SK-N-SH (cell line): ENCODE measurements at regions not wholly inside any gene's neighbourhood (a gene's known extent, or its start where the extent isn't known, plus 50 kb on each side); places are given as distances from the start of the nearest gene placed in this dataset.

Experiments used
- CTCF ChIA-PET: fragments of 300-600, 350-600 bp; formaldehyde crosslinking; extraction: SDS; loops from one replicate; lab custom pipeline; 2021; lab: Yijun Ruan, JAX
- POLR2A ChIA-PET: fragments of 350-600 bp; sonication (Branson Sonifier 250); formaldehyde crosslinking; extraction: SDS; loops from one replicate; lab custom pipeline; 2020; ENCODE audit warnings: antibody characterized with exemption, inconsistent platforms; lab: Yijun Ruan, JAX
- DNase-seq: peaks from one replicate; pipeline ENCODE4 v3.0.0; 2012
- H2AFZ ChIP-seq: fragments of 200-600 bp; sonication (generic); 2 replicates; pipeline ENCODE4 v1.8.1; 2016; ENCODE audit warnings: antibody characterized with exemption, mild to moderate bottlenecking, low read depth
- H3F3A ChIP-seq: fragments of 200-600 bp; sonication (generic); replicated peaks from 2 replicates; pipeline ENCODE3; 2016; ENCODE audit warnings: antibody characterized with exemption, mild to moderate bottlenecking; ENCODE audit not compliant: insufficient read depth
- H3K27ac ChIP-seq, 2 experiments: fragments of 200-500 bp in 1 of 2; fragments of 200-600 bp in 1 of 2; sonication (Bioruptor generic) in 1 of 2; sonication (generic), shearing (Covaris generic) in 1 of 2; 2 replicates each; pipeline versions ENCODE4 v1.5.1 to v1.6.1; 2014 to 2016; ENCODE audit warnings: low read depth in 2 of 2, inconsistent platforms in 1 of 2, low read length in 1 of 2, mild to moderate bottlenecking in 1 of 2, mixed read lengths in 1 of 2
- H3K27me3 ChIP-seq: fragments of 200-600 bp; sonication (generic), shearing (Covaris generic); 2 replicates; pipeline ENCODE4 v1.6.1; 2016; ENCODE audit warnings: mixed run types; ENCODE audit not compliant: insufficient read depth
- H3K36me3 ChIP-seq, 2 experiments: fragments of 200-500 bp in 1 of 2; fragments of 200-600 bp in 1 of 2; sonication (Bioruptor generic) in 1 of 2; sonication (generic) in 1 of 2; replicated peaks in 1 of 2; 2 replicates each; pipeline versions ENCODE3 to v1.5.1; 2014 to 2016; ENCODE audit warnings: low read length in 1 of 2, mild to moderate bottlenecking in 1 of 2; ENCODE audit not compliant: insufficient read depth in 2 of 2, control insufficient read depth in 1 of 2
- H3K4me1 ChIP-seq, 2 experiments: fragments of 200-500 bp in 1 of 2; fragments of 200-600 bp in 1 of 2; sonication (Bioruptor generic) in 1 of 2; sonication (generic), shearing (Covaris generic) in 1 of 2; 2 replicates each; pipeline versions ENCODE4 v1.5.1 to v1.6.1; 2014 to 2016; ENCODE audit warnings: low read depth in 1 of 2, low read length in 1 of 2, mixed run types in 1 of 2; ENCODE audit not compliant: insufficient read depth in 2 of 2, control insufficient read depth in 1 of 2
- H3K4me2 ChIP-seq: fragments of 200-600 bp; sonication (generic), shearing (Covaris generic); 2 replicates; pipeline ENCODE4 v1.6.1; 2017; ENCODE audit warnings: mixed run types
- H3K4me3 ChIP-seq, 2 experiments: fragments of 200-500 bp in 1 of 2; fragments of 200-600 bp in 1 of 2; sonication (Bioruptor generic) in 1 of 2; sonication (generic), shearing (Covaris generic) in 1 of 2; 2 replicates each; pipeline versions ENCODE4 v1.5.1 to v1.8.1; 2014 to 2016; ENCODE audit warnings: low read depth in 2 of 2, inconsistent platforms in 1 of 2, low read length in 1 of 2, mild to moderate bottlenecking in 1 of 2, mixed read lengths in 1 of 2, moderate library complexity in 1 of 2
- H3K79me2 ChIP-seq: fragments of 200-600 bp; sonication (generic); 2 replicates; pipeline ENCODE4 v1.8.1; 2017; ENCODE audit warnings: mild to moderate bottlenecking; ENCODE audit not compliant: insufficient read depth
- H3K9ac ChIP-seq: fragments of 200-600 bp; sonication (generic); 2 replicates; pipeline ENCODE4 v1.6.1; 2017; ENCODE audit warnings: mixed run types
- H3K9me2 ChIP-seq: fragments of 200-600 bp; sonication (generic); 2 replicates; pipeline ENCODE4 v1.6.1; 2017; ENCODE audit warnings: mixed run types
- H3K9me3 ChIP-seq: fragments of 200-600 bp; sonication (generic); 2 replicates; pipeline ENCODE4 v1.6.1; 2017; ENCODE audit warnings: mixed run types, mild to moderate bottlenecking, moderate library complexity
- H4K20me1 ChIP-seq: fragments of 200-600 bp; sonication (generic); 2 replicates; pipeline ENCODE4 v1.6.1; 2017; ENCODE audit warnings: mild to moderate bottlenecking, mixed run types; ENCODE audit not compliant: insufficient read depth
- EP300 ChIP-seq, 2 experiments: IDR thresholded peaks; 2 replicates each; pipeline versions ENCODE4 v1.4.0 to v1.6.1; 2012; ENCODE audit warnings: borderline replicate concordance in 1 of 2, low read depth in 1 of 2, low read length in 1 of 2
- EZH2phosphoT487 ChIP-seq: fragments of 200-600 bp; sonication (generic); IDR thresholded peaks from 2 replicates; pipeline ENCODE4 v1.6.1; 2017; ENCODE audit warnings: low read depth, mixed run types, mild to moderate bottlenecking, antibody characterized with exemption, moderate library complexity, borderline replicate concordance
- JUND ChIP-seq: IDR thresholded peaks from 2 replicates; pipeline ENCODE4 v1.4.0; 2012
- MAX ChIP-seq: IDR thresholded peaks from 2 replicates; pipeline ENCODE4 v1.4.0; 2012; ENCODE audit warnings: low read depth
- MEF2A ChIP-seq: IDR thresholded peaks from 2 replicates; pipeline ENCODE4 v1.4.0; 2012; ENCODE audit warnings: low read depth, borderline replicate concordance
- MXI1 ChIP-seq: IDR thresholded peaks from 2 replicates; pipeline ENCODE4 v1.6.1; 2012; ENCODE audit warnings: mild to moderate bottlenecking, low read depth, low read length, improper control_type of control experiment
- POLR2AphosphoS5 ChIP-seq: IDR thresholded peaks from 2 replicates; pipeline ENCODE4 v1.6.1; 2012; ENCODE audit warnings: low read depth, low read length
- RAD21 ChIP-seq: IDR thresholded peaks from 2 replicates; pipeline ENCODE4 v1.6.1; 2012; ENCODE audit warnings: mild to moderate bottlenecking, low read length
- RFX5 ChIP-seq: IDR thresholded peaks from 2 replicates; pipeline ENCODE4 v1.6.1; 2012; ENCODE audit warnings: mild to moderate bottlenecking, improper control_type of control experiment, low read length
- RXRA ChIP-seq: IDR thresholded peaks from 2 replicates; pipeline ENCODE4 v1.4.0; 2012; ENCODE audit warnings: low read depth, mild to moderate bottlenecking, borderline replicate concordance
- SIN3A ChIP-seq: IDR thresholded peaks from 2 replicates; pipeline ENCODE4 v1.6.1; 2012; ENCODE audit warnings: low read depth, mild to moderate bottlenecking, low read length, moderate library complexity, borderline replicate concordance
- SMC3 ChIP-seq: IDR thresholded peaks from 2 replicates; pipeline ENCODE4 v1.6.1; 2012; ENCODE audit warnings: low read depth, low read length, improper control_type of control experiment
- TEAD4 ChIP-seq: IDR thresholded peaks from 2 replicates; pipeline ENCODE4 v1.4.0; 2012; ENCODE audit warnings: mild to moderate bottlenecking, borderline replicate concordance; ENCODE audit not compliant: insufficient read depth
- whole genome bisulfite sequencing: methylation state at CpG from one replicate; pipeline ENCODE4 v1.1.6; 2017; ENCODE audit warnings: low lambda C conversion rate; 5-methylcytosine and 5-hydroxymethylcytosine counted together
- TF ChIP-seq, protein P1 (sequence below): IDR thresholded peaks from 2 replicates; pipeline ENCODE4 v1.4.0; 2012; ENCODE audit warnings: low read depth, borderline replicate concordance
- TF ChIP-seq, protein P2 (sequence below): fragments of 150-350 bp; IDR thresholded peaks from 2 replicates; pipeline ENCODE4 v1.6.1; 2017; ENCODE audit warnings: antibody characterized with exemption, low read length, low read depth, borderline replicate concordance

GRCh38 chr12:30531731-30532678, 163.7 kb downstream of the IPO8 start:
- no peaks in the 10 kb centered on the region for H3K4me1 ChIP-seq
- no peak overlapping the region for H3K4me3 ChIP-seq
- POLR2A ChIA-PET: no interaction called here
- no peak overlapping the region for H3K4me2 ChIP-seq
- H3K27ac ChIP-seq: no peak overlapping the region
- no peak for TF ChIP-seq SMC3
- no peak for TF ChIP-seq POLR2AphosphoS5
- no peak for TF ChIP-seq MXI1
- TF ChIP-seq EZH2phosphoT487: no peak
- TF ChIP-seq, protein P1, sequence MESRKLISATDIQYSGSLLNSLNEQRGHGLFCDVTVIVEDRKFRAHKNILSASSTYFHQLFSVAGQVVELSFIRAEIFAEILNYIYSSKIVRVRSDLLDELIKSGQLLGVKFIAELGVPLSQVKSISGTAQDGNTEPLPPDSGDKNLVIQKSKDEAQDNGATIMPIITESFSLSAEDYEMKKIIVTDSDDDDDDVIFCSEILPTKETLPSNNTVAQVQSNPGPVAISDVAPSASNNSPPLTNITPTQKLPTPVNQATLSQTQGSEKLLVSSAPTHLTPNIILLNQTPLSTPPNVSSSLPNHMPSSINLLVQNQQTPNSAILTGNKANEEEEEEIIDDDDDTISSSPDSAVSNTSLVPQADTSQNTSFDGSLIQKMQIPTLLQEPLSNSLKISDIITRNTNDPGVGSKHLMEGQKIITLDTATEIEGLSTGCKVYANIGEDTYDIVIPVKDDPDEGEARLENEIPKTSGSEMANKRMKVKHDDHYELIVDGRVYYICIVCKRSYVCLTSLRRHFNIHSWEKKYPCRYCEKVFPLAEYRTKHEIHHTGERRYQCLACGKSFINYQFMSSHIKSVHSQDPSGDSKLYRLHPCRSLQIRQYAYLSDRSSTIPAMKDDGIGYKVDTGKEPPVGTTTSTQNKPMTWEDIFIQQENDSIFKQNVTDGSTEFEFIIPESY: no peak
- no peak for TF ChIP-seq RAD21
- TF ChIP-seq, protein P2, sequence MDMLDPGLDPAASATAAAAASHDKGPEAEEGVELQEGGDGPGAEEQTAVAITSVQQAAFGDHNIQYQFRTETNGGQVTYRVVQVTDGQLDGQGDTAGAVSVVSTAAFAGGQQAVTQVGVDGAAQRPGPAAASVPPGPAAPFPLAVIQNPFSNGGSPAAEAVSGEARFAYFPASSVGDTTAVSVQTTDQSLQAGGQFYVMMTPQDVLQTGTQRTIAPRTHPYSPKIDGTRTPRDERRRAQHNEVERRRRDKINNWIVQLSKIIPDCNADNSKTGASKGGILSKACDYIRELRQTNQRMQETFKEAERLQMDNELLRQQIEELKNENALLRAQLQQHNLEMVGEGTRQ: no peak
- TF ChIP-seq JUND: no peak
- no peak for TF ChIP-seq SIN3A
- TF ChIP-seq TEAD4: no peak
- no peak for TF ChIP-seq MEF2A
- TF ChIP-seq EP300 (IDR thresholded peaks at IDR 0.05; ENCODE audit: borderline replicate concordance in 1 of 2, low read depth in 1 of 2, low read length in 1 of 2): no peak
- no peak for TF ChIP-seq RFX5
- no peak for TF ChIP-seq MAX
- TF ChIP-seq RXRA: no peak
- H3K9me2 ChIP-seq: no peaks in the 10 kb centered on the region
- no peaks in the 10 kb centered on the region for H3K9me3 ChIP-seq
- H3K79me2 ChIP-seq: no peaks in the 10 kb centered on the region
- DNase-seq: no peak
- WGBS: 66% methylated on average over 8 of the region's 8 CpGs
- H4K20me1 ChIP-seq: no peaks in the 10 kb centered on the region
- no peaks in the 10 kb centered on the region for H3F3A ChIP-seq
- no peaks in the 10 kb centered on the region for H3K27me3 ChIP-seq
- H3K9ac ChIP-seq: no peak overlapping the region
- no peak overlapping the region for H2AFZ ChIP-seq
- no peaks in the 10 kb centered on the region for H3K36me3 ChIP-seq
- CTCF ChIA-PET: no interaction called here
